ENCODE measurements at regions not wholly inside any gene's neighbourhood (a gene's known extent, or its start where the extent isn't known, plus 50 kb on each side); places are given as distances from the start of the nearest gene placed in this dataset.
"Not testable (repeated sequence)": the region's sequence is repeated elsewhere in the genome, so short reads cannot be mapped to it uniquely, and the experiment has no call there.

- no peak for ATAC-seq (replicated peaks in 6 of 8)
- no peak overlapping the region for H3K27ac ChIP-seq
- in situ Hi-C loops (cut with MboI; ENCODE audit: low pct_unique_long_range_greater_than_20kb in 2 of 9, low sequenced_read_pairs in 9 of 9, unreplicated experiment in 9 of 9): no loop called here
- peaks cover 0 to 13% of the 10 kb centered on the region in 2 donors for H3K4me1 ChIP-seq (replicated peaks in 1 of 2)
- no peak overlapping the region for H3K4me3 ChIP-seq
Measured at GRCh38 chr4:114237997-114238396, 258.6 kb upstream of the ARSJ start.

- in situ Hi-C loops (cut with MboI; ENCODE audit: low pct_unique_long_range_greater_than_20kb in 2 of 9, low sequenced_read_pairs in 9 of 9, unreplicated experiment in 9 of 9): no loop called here
- H3K4me1 ChIP-seq (replicated peaks in 1 of 2): no peaks in the 10 kb centered on the region
- H3K4me3 ChIP-seq: no peak overlapping the region
- no peak for ATAC-seq (replicated peaks in 6 of 8)
- no peak overlapping the region for H3K27ac ChIP-seq
- 11 to 100% (median 83%) methylated on average over 1 of the region's 1 CpG; no CpG with 5 or more reads in 1 of the 10 experiments for WGBS, 10 experiments
Measured at GRCh38 chr4:114249561-114249960, 270.1 kb upstream of the ARSJ start.

- H3K4me1 ChIP-seq (replicated peaks in 1 of 2): no peaks in the 10 kb centered on the region
- no peak for ATAC-seq (replicated peaks in 6 of 8)
- H3K27ac ChIP-seq: no peak overlapping the region
- in situ Hi-C loops (cut with MboI; ENCODE audit: low pct_unique_long_range_greater_than_20kb in 2 of 9, low sequenced_read_pairs in 9 of 9, unreplicated experiment in 9 of 9): no loop called here
- no peak overlapping the region for H3K4me3 ChIP-seq
Measured at GRCh38 chr4:114249976-114250375, 270.5 kb upstream of the ARSJ start.

GRCh38 chr4:114250439-114250891 is 271.0 kb upstream of the ARSJ start:
- H3K4me1 ChIP-seq (replicated peaks in 1 of 2): no peaks in the 10 kb centered on the region
- peak in 3 of 8 experiments; percentile 38 to 89 (median 57) for ATAC-seq (replicated peaks in 6 of 8)
- H3K4me3 ChIP-seq: no peak overlapping the region
- 0 to 100% (median 83%) methylated on average over 1 to 2 of the region's 2 CpGs; no CpG with 5 or more reads in 2 of the 10 experiments for WGBS, 10 experiments
- no peak overlapping the region for H3K27ac ChIP-seq
- in situ Hi-C loops (cut with MboI; ENCODE audit: low pct_unique_long_range_greater_than_20kb in 2 of 9, low sequenced_read_pairs in 9 of 9, unreplicated experiment in 9 of 9): no loop called here

- ATAC-seq (replicated peaks in 6 of 8): no peak
- in situ Hi-C loops (cut with MboI; ENCODE audit: low pct_unique_long_range_greater_than_20kb in 2 of 9, low sequenced_read_pairs in 9 of 9, unreplicated experiment in 9 of 9): no loop called here
- H3K4me3 ChIP-seq: no peak overlapping the region
- H3K27ac ChIP-seq: no peak overlapping the region
- no peaks in the 10 kb centered on the region for H3K4me1 ChIP-seq (replicated peaks in 1 of 2)
Measured at GRCh38 chr4:114251020-114251419, 271.6 kb upstream of the ARSJ start.

GRCh38 chr4:114252499-114252898 is 273.1 kb upstream of the ARSJ start:
- Histone ChIP-seq H3K4me1 (replicated peaks in 1 of 2) (no peaks in the 10 kb centered on the region), H3K27ac (no peak overlapping the region), H3K4me3 (no peak overlapping the region)
- in situ Hi-C loops (cut with MboI; ENCODE audit: low pct_unique_long_range_greater_than_20kb in 2 of 9, low sequenced_read_pairs in 9 of 9, unreplicated experiment in 9 of 9): no loop called here
- WGBS, 10 experiments: 90 to 100% (median 100%) methylated on average over 2 of the region's 2 CpGs; no CpG with 5 or more reads in 4 of the 10 experiments
- no peak for ATAC-seq (replicated peaks in 6 of 8)

GRCh38 chr4:114257501-114257900 is 278.1 kb upstream of the ARSJ start:
- WGBS, 10 experiments: 0 to 67% (median 0%) methylated on average over 1 of the region's 1 CpG; no CpG with 5 or more reads in 4 of the 10 experiments
- no peak overlapping the region for H3K4me3 ChIP-seq
- H3K27ac ChIP-seq: no peak overlapping the region
- no peaks in the 10 kb centered on the region for H3K4me1 ChIP-seq (replicated peaks in 1 of 2)
- in situ Hi-C loops (cut with MboI; ENCODE audit: low pct_unique_long_range_greater_than_20kb in 2 of 9, low sequenced_read_pairs in 9 of 9, unreplicated experiment in 9 of 9): no loop called here
- ATAC-seq (replicated peaks in 6 of 8): no peak

- in situ Hi-C loops (cut with MboI; ENCODE audit: low pct_unique_long_range_greater_than_20kb in 2 of 9, low sequenced_read_pairs in 9 of 9, unreplicated experiment in 9 of 9); ATAC-seq (replicated peaks in 6 of 8); H3K4me1 ChIP-seq (replicated peaks in 1 of 2); H3K27ac ChIP-seq; H3K4me3 ChIP-seq: not testable (repeated sequence)
- WGBS, 10 experiments: 83% methylated on average over 1 of the region's 1 CpG; no CpG with 5 or more reads in 9 of the 10 experiments
Measured at GRCh38 chr4:114262421-114262820, 283.0 kb upstream of the ARSJ start.

GRCh38 chr4:114263233-114263632 is 283.8 kb upstream of the ARSJ start:
- Histone ChIP-seq H3K27ac (no peak overlapping the region), H3K4me1 (replicated peaks in 1 of 2) (no peaks in the 10 kb centered on the region), H3K4me3 (no peak overlapping the region)
- peak in 3 of 8 experiments; percentile 33 to 43 (median 36) for ATAC-seq (replicated peaks in 6 of 8)
- WGBS, 10 experiments: 0 to 100% (median 60%) methylated on average over 1 to 2 of the region's 2 CpGs; no CpG with 5 or more reads in 1 of the 10 experiments
- in situ Hi-C loops (cut with MboI; ENCODE audit: low pct_unique_long_range_greater_than_20kb in 2 of 9, low sequenced_read_pairs in 9 of 9, unreplicated experiment in 9 of 9): no loop called here

GRCh38 chr4:114264452-114264851 is 285.0 kb upstream of the ARSJ start:
- in situ Hi-C loops (cut with MboI; ENCODE audit: low pct_unique_long_range_greater_than_20kb in 2 of 9, low sequenced_read_pairs in 9 of 9, unreplicated experiment in 9 of 9): no loop called here
- no peaks in the 10 kb centered on the region for H3K4me1 ChIP-seq (replicated peaks in 1 of 2)
- WGBS, 10 experiments: 64 to 100% (median 97%) methylated on average over 1 of the region's 1 CpG; no CpG with 5 or more reads in 2 of the 10 experiments
- no peak overlapping the region for H3K4me3 ChIP-seq
- no peak for ATAC-seq (replicated peaks in 6 of 8)
- no peak overlapping the region for H3K27ac ChIP-seq

- no peak overlapping the region for H3K27ac ChIP-seq
- 0 to 100% (median 67%) methylated on average over 1 of the region's 1 CpG; no CpG with 5 or more reads in 3 of the 10 experiments for WGBS, 10 experiments
- no peak for ATAC-seq (replicated peaks in 6 of 8)
- in situ Hi-C loops (cut with MboI; ENCODE audit: low pct_unique_long_range_greater_than_20kb in 2 of 9, low sequenced_read_pairs in 9 of 9, unreplicated experiment in 9 of 9): no loop called here
- no peaks in the 10 kb centered on the region for H3K4me1 ChIP-seq (replicated peaks in 1 of 2)
- H3K4me3 ChIP-seq: no peak overlapping the region
Measured at GRCh38 chr4:114264877-114265291, 285.4 kb upstream of the ARSJ start.

- 15 to 100% (median 78%) methylated on average over 1 to 3 of the region's 3 CpGs for WGBS, 10 experiments
Measured at GRCh38 chr4:114265342-114265741, 285.9 kb upstream of the ARSJ start.

GRCh38 chr4:114267976-114268375 is 288.5 kb upstream of the ARSJ start:
- peaks cover 0 to 6% of the 10 kb centered on the region in 2 donors for H3K4me1 ChIP-seq (replicated peaks in 1 of 2)
- no peak overlapping the region for H3K27ac ChIP-seq
- no peak overlapping the region for H3K4me3 ChIP-seq
- ATAC-seq (replicated peaks in 6 of 8): no peak
- in situ Hi-C loops (cut with MboI; ENCODE audit: low pct_unique_long_range_greater_than_20kb in 2 of 9, low sequenced_read_pairs in 9 of 9, unreplicated experiment in 9 of 9): no loop called here
- WGBS, 10 experiments: 80 to 100% (median 96%) methylated on average over 1 of the region's 1 CpG; no CpG with 5 or more reads in 2 of the 10 experiments

More at GRCh38 chr4:114265342-114265741, 285.9 kb upstream of the ARSJ start:
- in situ Hi-C loops (cut with MboI; ENCODE audit: low pct_unique_long_range_greater_than_20kb in 2 of 9, low sequenced_read_pairs in 9 of 9, unreplicated experiment in 9 of 9): no loop called here
- H3K4me1 ChIP-seq (replicated peaks in 1 of 2): no peaks in the 10 kb centered on the region
- H3K4me3 ChIP-seq: no peak overlapping the region
- no peak overlapping the region for H3K27ac ChIP-seq
- ATAC-seq (replicated peaks in 6 of 8): no peak

- Histone ChIP-seq H3K27ac (no peak overlapping the region), H3K4me1 (replicated peaks in 1 of 2) (peaks cover 0 to 6% of the 10 kb centered on the region in 2 donors), H3K4me3 (no peak overlapping the region)
- ATAC-seq (replicated peaks in 6 of 8): no peak
- in situ Hi-C loops (cut with MboI; ENCODE audit: low pct_unique_long_range_greater_than_20kb in 2 of 9, low sequenced_read_pairs in 9 of 9, unreplicated experiment in 9 of 9): no loop called here
Measured at GRCh38 chr4:114271031-114271430, 291.6 kb upstream of the ARSJ start.
